ENCODE measurements at regions not wholly inside any gene's neighbourhood (a gene's known extent, or its start where the extent isn't known, plus 50 kb on each side); places are given as distances from the start of the nearest gene placed in this dataset.

DNA sequence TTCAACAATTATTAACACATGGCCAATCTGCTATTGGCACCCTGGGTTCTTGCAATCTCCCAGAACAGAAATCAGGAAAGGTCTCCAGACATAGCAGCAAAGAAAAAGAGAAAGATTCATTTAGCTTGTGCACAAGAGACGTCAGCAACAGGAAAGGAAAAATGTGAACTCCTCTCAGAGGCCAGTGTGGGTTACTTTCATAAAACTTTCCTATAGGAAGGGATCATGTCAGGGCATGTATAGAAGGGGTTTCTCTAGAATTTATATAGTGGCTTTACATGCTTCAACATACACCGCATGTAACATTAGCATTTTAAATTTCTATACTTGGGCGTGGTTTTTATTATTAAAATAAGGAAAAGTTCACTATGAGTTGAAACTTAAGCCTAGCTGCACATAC is 725.1 kb downstream of the SORCS1 start:
- TF ChIP-seq, protein P1, sequence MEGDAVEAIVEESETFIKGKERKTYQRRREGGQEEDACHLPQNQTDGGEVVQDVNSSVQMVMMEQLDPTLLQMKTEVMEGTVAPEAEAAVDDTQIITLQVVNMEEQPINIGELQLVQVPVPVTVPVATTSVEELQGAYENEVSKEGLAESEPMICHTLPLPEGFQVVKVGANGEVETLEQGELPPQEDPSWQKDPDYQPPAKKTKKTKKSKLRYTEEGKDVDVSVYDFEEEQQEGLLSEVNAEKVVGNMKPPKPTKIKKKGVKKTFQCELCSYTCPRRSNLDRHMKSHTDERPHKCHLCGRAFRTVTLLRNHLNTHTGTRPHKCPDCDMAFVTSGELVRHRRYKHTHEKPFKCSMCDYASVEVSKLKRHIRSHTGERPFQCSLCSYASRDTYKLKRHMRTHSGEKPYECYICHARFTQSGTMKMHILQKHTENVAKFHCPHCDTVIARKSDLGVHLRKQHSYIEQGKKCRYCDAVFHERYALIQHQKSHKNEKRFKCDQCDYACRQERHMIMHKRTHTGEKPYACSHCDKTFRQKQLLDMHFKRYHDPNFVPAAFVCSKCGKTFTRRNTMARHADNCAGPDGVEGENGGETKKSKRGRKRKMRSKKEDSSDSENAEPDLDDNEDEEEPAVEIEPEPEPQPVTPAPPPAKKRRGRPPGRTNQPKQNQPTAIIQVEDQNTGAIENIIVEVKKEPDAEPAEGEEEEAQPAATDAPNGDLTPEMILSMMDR (conservative IDR thresholded peaks at IDR 0.05), result no peak
- H3K27ac ChIP-seq, result no peak overlapping the region

DNA sequence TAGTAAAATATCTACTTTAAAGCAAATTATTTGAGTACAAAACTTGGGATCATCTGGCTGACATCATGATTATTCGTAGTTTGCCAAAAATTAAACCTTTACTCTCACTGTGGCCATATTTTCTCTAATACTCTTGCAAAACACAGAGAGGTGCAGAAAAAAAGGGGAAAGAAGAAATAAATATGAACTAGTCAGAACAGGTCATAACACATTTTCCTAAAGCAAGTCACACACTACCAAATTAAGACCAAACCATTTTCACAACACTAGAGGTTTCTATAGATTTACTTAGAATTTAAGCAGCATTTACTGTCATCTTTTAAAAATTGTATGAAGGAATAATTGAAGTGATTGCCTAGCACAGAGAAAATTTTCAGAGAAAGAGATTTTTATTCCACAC is 726.1 kb downstream of the SORCS1 start:
- TF ChIP-seq, protein P1 (conservative IDR thresholded peaks at IDR 0.05), result no peak
- no peak overlapping the region for H3K27ac ChIP-seq

DNA sequence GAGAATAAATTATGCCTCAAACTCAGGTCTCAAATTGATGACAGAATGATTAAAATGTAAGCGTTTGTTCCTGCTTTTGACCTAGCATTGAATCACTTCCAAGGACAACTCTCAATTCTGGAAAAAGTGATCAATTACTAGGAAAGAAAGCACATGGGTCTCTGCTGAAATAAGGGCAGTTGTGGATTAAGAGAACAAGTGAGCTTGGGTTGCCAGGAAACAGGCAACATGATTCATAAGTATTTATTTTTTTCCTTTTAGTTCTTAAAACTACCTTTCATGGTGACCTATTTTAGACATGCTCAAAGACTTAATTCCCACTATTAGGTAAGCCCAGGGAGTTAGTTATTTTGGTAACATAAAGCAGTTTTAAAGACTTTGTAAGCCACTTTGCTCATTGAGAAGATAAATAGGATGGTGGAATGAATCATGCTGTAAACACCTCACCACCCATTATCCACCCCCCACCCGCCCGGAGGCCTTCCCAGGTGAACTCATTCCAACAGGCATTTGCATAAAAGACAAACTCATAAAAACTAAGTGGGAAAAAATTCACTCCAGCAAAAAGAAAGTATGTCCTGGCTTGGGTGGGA is 728.3 kb downstream of the SORCS1 start:
- no peak overlapping the region for H3K27ac ChIP-seq
- TF ChIP-seq, protein P1 (conservative IDR thresholded peaks at IDR 0.05), result no peak

DNA sequence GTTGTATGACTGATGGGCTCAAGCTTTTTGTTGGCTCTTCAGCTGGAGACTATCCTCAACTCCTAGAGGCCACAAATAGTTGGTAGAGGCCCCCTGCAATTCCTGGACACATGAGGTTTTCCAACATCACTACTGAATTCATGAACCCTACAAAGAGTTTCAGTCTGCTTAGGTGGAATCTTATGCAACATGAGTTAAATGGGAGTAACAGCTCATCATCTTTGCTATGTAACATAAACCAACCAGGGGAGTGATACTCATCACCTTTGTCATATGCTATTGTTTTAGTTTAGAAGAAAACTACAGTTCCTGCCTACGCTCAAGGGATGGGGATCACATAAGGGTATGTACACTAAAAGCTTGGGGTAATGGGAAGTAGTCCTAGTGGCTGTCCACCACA is 729.4 kb downstream of the SORCS1 start:
- TF ChIP-seq, protein P1 (conservative IDR thresholded peaks at IDR 0.05), result no peak
- H3K27ac ChIP-seq, result no peak overlapping the region

DNA sequence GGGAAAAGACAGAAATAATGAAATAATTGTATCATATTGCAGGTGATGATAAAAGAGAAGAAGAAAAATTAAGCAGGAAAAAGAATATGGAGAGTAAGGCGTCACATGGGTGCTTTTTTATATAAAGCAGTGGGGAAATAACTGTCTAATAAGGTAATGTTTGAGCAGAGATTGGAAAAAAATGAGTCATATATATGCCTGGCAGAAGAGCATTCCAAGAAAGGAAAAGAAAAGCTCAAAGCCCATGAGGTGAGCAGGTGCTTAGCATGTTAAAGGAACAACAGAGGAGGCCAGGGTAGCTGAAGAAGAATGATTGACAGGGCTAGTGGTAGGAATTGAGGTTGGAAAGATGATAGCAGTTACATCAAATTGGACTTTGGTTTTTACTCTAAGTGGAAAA is 739.5 kb downstream of the SORCS1 start:
- TF ChIP-seq, protein P1 (conservative IDR thresholded peaks at IDR 0.05), result no peak
- H3K27ac ChIP-seq, result no peak overlapping the region

DNA sequence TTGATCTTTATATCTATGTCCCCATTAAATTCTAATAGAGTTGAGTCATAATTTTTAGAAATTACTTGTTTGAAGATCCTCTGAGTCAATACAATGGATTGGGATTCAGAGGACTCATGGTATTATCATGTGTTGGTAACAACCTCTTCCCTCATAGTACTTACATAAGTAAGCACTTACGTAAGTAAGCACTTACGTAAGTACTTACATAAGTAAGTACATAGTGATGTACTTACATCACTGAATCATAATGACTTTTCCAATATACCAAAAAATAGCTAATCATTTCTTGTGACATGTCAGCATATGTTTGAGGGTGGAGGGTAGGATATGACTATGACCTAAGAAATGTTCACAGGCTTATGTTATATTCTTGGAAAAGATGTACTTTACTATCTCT is 740.5 kb downstream of the SORCS1 start:
- no peak overlapping the region for H3K27ac ChIP-seq
- TF ChIP-seq, protein P1 (conservative IDR thresholded peaks at IDR 0.05), result no peak

DNA sequence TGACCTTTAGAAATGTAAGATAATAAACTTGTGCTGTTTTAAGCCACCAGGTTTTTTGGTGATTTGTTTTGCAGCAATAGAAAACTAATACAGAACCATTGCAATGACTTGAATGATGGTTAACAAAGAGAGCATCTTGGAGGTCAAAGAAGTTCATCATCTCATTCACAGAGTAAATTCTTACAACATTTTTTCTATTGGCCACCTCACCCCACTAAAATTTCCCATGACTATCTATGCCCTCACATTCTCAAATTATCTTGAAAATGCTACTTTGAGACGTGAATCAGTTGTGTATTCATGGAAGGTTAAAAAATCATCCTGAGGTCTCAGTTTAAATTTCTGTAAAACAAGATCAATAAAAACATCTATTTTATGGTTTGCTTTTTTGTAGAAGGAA is 754.2 kb downstream of the SORCS1 start:
- TF ChIP-seq, protein P1 (conservative IDR thresholded peaks at IDR 0.05), result no peak
- no peak overlapping the region for H3K27ac ChIP-seq

All from VCaP (cell line).